Esophagus (tissue), 2 donors: ENCODE measurements at regions not wholly inside any gene's neighbourhood (a gene's known extent, or its start where the extent isn't known, plus 50 kb on each side); places are given as distances from the start of the nearest gene placed in this dataset.

Source experiments
- H3K27ac ChIP-seq, 2 donors: one replicate each; pipeline ENCODE4 v1.5.1; 2013; ENCODE audit warnings: low read depth in 2 of 2, mild to moderate bottlenecking in 2 of 2, inconsistent platforms in 1 of 2, low read length in 1 of 2, moderate library complexity in 1 of 2
- H3K27me3 ChIP-seq, 2 donors: one replicate each; pipeline ENCODE4 v1.6.1; 2013; ENCODE audit warnings: low read length in 2 of 2, control low read depth in 1 of 2, mild to moderate bottlenecking in 1 of 2; ENCODE audit not compliant: insufficient read depth in 2 of 2, control insufficient read depth in 1 of 2
- H3K36me3 ChIP-seq, 2 donors: one replicate each; pipeline ENCODE4 v1.6.1; 2013; ENCODE audit warnings: low read length in 1 of 2; ENCODE audit not compliant: control insufficient read depth in 2 of 2, insufficient read depth in 2 of 2
- H3K4me1 ChIP-seq, 2 donors: one replicate each; pipeline ENCODE4 v1.6.1; 2013; ENCODE audit warnings: low read length in 1 of 2; ENCODE audit not compliant: control insufficient read depth in 2 of 2, insufficient read depth in 2 of 2
- H3K4me3 ChIP-seq, 2 donors: one replicate each; pipeline ENCODE4 v1.5.1; 2013; ENCODE audit warnings: low read length in 2 of 2, mild to moderate bottlenecking in 2 of 2, low read depth in 1 of 2, moderate library complexity in 1 of 2
- H3K9me3 ChIP-seq, 2 donors: one replicate each; pipeline ENCODE4 v1.6.1; 2013; ENCODE audit warnings: mild to moderate bottlenecking in 2 of 2, low read depth in 1 of 2, low read length in 1 of 2, moderate library complexity in 1 of 2; ENCODE audit not compliant: control insufficient read depth in 2 of 2, insufficient read depth in 1 of 2
- WGBS, 2 donors: extraction: QIAGEN DNeasy Blood & Tissue Kit; methylation state at CpG; one replicate each; pipeline ENCODE4 v1.1.7; 2013; 5-methylcytosine and 5-hydroxymethylcytosine counted together
- donor health status: healthy with polysubstance abuse.
- donor health status: Bipolar disorder and iron deficiency.

DNA sequence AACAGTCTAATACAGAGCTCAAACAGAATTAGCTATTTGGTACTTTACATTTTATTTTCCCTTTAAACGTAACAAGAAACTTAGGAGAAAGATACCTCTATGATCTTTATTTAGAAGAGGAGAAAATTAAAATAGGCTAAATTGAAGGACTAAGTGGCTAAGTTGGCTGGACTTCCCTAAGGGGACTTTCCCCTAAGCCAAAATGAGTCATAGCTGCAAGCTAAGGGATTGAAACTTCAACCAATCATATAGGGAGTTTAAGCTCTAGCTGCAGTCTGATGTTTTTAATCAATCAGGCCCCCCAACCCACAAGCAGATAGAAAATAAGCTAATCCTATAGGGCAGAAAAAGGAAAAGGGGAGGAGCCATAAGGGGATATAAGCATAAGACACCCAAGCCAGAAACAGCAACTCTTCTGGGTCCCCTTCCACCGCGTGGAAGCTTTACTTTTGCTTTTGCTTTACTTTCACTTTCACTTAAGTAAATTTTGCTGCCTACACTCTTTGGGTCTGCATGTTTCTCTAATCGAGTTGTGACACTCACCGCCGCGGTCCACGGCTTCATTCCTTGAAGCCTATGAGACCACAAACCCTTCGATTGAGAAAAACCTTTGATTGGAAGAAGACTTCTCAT is 1108.5 kb upstream of the EPHA6 start:
- H3K27me3 ChIP-seq: no peaks in the 10 kb centered on the region
- no peaks in the 10 kb centered on the region for H3K4me1 ChIP-seq
- no peaks in the 10 kb centered on the region for H3K9me3 ChIP-seq
- H3K36me3 ChIP-seq: no peaks in the 10 kb centered on the region
- H3K27ac ChIP-seq: no peak overlapping the region
- H3K4me3 ChIP-seq: no peak overlapping the region
- 77 to 86% methylated on average over 9 of the region's 9 CpGs for WGBS, 2 donors

DNA sequence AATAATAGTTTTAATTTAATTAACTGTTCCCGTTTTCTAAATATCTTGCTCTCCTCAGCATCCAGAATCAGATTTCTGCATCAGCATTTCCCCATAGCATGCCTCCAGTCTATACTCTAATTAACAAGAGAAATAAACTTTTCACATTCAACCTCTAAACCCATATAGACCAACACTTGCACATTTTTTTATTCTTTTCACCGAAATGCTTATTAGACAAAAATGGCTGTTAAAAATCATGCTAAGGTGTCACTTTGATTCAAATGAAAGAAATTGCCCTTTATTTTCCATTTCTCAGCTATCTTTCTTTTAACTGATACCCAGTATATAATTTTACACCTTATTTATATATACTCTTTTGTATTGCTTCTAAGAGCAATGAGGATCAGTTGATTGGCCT is 1107.1 kb upstream of the EPHA6 start:
- no peak overlapping the region for H3K27ac ChIP-seq
- WGBS, 2 donors: 84 to 85% methylated on average over 2 of the region's 2 CpGs
- no peaks in the 10 kb centered on the region for H3K4me1 ChIP-seq
- no peak overlapping the region for H3K4me3 ChIP-seq
- H3K36me3 ChIP-seq: no peaks in the 10 kb centered on the region
- no peaks in the 10 kb centered on the region for H3K27me3 ChIP-seq
- no peaks in the 10 kb centered on the region for H3K9me3 ChIP-seq

DNA sequence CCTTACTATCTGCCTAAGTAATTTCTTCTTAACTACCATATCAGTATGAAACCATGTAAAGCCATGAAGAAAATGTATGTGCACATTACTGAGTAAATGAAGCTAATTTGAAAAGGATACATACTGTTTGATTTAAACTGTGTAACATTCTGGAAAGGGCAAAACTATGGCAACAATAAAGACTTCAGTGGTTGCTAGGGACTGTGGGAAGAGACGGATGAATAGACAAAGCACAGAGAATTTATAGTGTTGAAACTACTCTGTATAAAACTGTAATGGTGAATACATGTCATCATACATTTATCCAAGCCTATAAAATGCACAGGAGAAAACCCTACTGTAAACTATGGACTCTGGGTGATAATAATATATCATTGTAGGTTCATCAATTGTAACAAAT is 1103.7 kb upstream of the EPHA6 start:
- H3K4me3 ChIP-seq: no peak overlapping the region
- no peaks in the 10 kb centered on the region for H3K36me3 ChIP-seq
- H3K27me3 ChIP-seq: no peaks in the 10 kb centered on the region
- H3K9me3 ChIP-seq: no peaks in the 10 kb centered on the region
- WGBS, 2 donors: 71 to 73% methylated on average over 1 of the region's 1 CpG
- no peak overlapping the region for H3K27ac ChIP-seq
- no peaks in the 10 kb centered on the region for H3K4me1 ChIP-seq

DNA sequence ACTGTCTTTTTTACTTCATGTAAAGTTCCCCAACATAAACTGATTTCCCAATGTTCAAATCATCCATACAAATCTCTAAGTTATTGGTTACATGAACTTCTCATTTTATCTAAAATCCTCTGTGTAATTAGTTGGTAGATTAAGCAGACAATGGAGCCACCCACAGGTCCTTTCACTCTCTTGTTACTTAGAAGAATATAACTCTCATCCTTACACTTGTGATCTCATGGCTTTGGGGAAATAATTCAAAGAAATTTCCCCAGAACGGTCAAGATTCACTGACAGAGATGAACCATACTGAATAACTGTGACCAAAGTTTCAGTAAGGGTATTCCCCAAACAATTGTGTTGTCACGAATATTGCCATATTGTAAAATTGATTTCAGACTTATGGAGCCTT is 1102.6 kb upstream of the EPHA6 start:
- no peaks in the 10 kb centered on the region for H3K36me3 ChIP-seq
- no peaks in the 10 kb centered on the region for H3K4me1 ChIP-seq
- H3K4me3 ChIP-seq: no peak overlapping the region
- no peaks in the 10 kb centered on the region for H3K9me3 ChIP-seq
- WGBS, 2 donors: 71 to 74% methylated on average over 2 of the region's 2 CpGs
- no peak overlapping the region for H3K27ac ChIP-seq
- no peaks in the 10 kb centered on the region for H3K27me3 ChIP-seq

DNA sequence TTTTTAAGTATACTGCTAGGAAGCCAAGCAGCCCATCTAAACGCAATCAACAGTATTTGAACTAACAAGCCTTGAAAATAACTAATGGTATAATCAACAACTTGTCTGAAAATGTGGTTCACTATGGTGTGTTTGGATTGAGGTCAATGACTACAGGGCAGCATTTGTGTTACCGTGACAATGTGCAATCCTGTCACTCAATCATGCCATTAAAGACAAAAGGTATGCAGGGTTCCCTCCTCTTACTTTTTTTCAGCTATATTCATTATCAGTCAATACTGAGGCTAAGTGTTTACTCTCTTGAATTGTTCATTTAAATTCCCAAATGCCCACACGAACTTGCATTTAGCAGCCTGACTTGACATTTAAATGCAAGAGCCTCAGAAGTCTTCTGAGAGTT is 1099.3 kb upstream of the EPHA6 start:
- no peak overlapping the region for H3K27ac ChIP-seq
- no peaks in the 10 kb centered on the region for H3K27me3 ChIP-seq
- H3K9me3 ChIP-seq: no peaks in the 10 kb centered on the region
- no peaks in the 10 kb centered on the region for H3K4me1 ChIP-seq
- WGBS, 2 donors: 36 to 50% methylated on average over 3 of the region's 3 CpGs
- H3K4me3 ChIP-seq: no peak overlapping the region
- H3K36me3 ChIP-seq: no peaks in the 10 kb centered on the region

DNA sequence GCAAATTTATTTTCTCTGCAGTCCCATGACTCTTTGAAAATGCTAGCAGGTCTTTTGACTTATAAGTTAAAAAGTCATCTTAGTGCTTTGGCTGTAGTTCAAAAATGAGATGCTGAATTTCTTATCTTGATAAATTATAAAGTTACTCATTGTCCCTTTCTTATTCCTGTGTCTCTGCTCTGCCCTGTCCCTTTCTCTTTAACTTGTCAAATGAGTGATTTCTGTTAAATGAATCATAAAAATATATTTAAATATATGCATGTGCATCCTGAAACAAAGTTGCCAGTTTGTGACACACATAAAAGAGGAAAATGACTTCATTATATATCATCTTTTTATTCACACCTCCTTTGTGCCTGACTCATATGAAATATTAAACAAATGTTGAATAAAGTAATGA is 1097.3 kb upstream of the EPHA6 start:
- Histone ChIP-seq H3K4me1 (no peaks in the 10 kb centered on the region), H3K9me3 (no peaks in the 10 kb centered on the region), H3K27ac (no peak overlapping the region), H3K27me3 (no peaks in the 10 kb centered on the region), H3K4me3 (no peak overlapping the region), H3K36me3 (no peaks in the 10 kb centered on the region)

DNA sequence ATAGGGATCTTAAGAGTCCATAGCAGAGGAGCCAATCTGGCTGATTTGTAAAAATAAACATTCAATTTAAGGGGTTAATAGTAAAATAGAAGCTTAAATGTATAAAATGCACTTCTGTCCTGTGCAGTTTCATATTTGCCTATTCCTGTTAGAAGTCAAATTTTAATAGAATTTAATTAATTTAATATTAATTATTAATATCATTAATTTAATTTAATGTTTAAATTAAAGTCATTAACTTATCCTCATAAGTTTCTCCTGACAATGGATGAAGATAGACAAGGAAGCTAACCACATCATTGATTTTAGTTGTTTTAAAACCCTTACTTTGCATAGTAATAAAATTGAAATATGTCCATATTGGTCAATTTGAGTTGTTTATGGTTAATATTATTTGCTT is 1096.2 kb upstream of the EPHA6 start:
- no peaks in the 10 kb centered on the region for H3K9me3 ChIP-seq
- no peak overlapping the region for H3K27ac ChIP-seq
- no peak overlapping the region for H3K4me3 ChIP-seq
- H3K4me1 ChIP-seq: no peaks in the 10 kb centered on the region
- no peaks in the 10 kb centered on the region for H3K36me3 ChIP-seq
- H3K27me3 ChIP-seq: no peaks in the 10 kb centered on the region

DNA sequence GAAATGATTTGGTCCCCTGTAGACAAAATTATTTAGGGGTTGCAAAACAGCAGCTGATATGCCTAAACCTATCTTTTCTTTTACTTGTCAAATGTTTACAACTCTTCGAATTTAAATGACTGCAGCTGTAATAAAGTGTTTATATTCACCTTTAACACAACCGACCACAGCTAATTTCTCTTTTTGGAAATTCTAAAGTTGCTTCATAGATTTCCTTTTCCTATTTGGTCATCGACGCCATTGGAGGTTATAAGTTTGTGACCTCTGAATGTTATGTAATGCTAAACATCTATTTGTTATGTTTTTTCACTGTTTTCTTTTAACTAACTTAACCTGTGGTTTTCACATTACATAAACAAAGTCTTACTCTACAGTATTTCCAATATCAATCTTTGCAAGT is 1094.9 kb upstream of the EPHA6 start:
- 66 to 72% methylated on average over 4 of the region's 4 CpGs for WGBS, 2 donors
- H3K4me3 ChIP-seq: no peak overlapping the region
- H3K36me3 ChIP-seq: no peaks in the 10 kb centered on the region
- no peak overlapping the region for H3K27ac ChIP-seq
- no peaks in the 10 kb centered on the region for H3K9me3 ChIP-seq
- H3K27me3 ChIP-seq: no peaks in the 10 kb centered on the region
- H3K4me1 ChIP-seq: no peaks in the 10 kb centered on the region

DNA sequence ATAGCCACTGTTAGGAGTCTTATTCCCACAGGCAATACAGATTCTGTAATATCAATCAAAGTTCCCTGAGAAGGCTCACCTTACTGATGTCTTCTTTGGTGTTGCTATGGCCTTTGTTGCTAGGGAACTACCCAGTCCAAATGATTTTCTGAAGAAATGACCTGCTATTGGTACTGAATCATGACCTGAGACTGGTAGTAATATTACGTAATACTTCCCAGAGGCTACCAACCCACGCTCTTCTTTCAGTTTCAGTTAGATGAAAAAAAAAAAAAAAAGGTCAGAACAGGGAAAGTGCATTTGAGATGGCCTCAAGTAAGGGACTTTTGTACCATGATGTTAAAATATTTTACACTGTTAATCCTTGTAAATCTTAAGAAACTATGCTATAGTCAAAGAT is 1092.5 kb upstream of the EPHA6 start:
- Histone ChIP-seq H3K9me3 (no peaks in the 10 kb centered on the region), H3K27me3 (no peaks in the 10 kb centered on the region), H3K27ac (no peak overlapping the region), H3K36me3 (no peaks in the 10 kb centered on the region), H3K4me1 (no peaks in the 10 kb centered on the region), H3K4me3 (no peak overlapping the region)
- WGBS, 2 donors: 63 to 77% methylated on average over 2 of the region's 2 CpGs

DNA sequence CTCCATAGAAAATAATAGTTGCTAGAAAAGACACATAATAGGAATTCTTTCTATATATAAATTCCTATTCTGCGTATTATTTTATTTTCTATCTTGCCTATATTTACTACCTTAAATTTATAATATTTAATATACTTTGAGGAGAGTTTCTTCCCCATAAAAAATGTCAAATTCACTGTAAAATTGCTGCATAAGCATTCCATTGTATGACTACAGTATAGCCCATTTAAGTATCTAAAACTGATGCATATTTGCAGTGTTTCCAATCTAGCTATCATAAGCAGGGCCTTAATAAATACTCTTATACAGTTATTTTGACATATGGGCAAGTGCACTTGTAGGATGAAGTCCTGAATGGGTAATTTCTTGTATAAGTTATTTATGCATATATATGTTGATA is 1088.6 kb upstream of the EPHA6 start:
- no peak overlapping the region for H3K4me3 ChIP-seq
- H3K27ac ChIP-seq: no peak overlapping the region
- 88 to 97% methylated on average over 1 of the region's 1 CpG for WGBS, 2 donors
- no peaks in the 10 kb centered on the region for H3K9me3 ChIP-seq
- H3K4me1 ChIP-seq: no peaks in the 10 kb centered on the region
- H3K36me3 ChIP-seq: no peaks in the 10 kb centered on the region
- no peaks in the 10 kb centered on the region for H3K27me3 ChIP-seq
